SK-N-MC (cell line): ENCODE measurements at regions not wholly inside any gene's neighbourhood (a gene's known extent, or its start where the extent isn't known, plus 50 kb on each side); places are given as distances from the start of the nearest gene placed in this dataset.

Source experiments
- DNase-seq: peaks from one replicate; pipeline ENCODE4 v3.0.0-alpha.2; 2011; ENCODE audit warnings: low read depth, low spot score
- H3K27ac ChIP-seq: fragments of 200-600 bp; sonication (generic); 2 replicates; pipeline ENCODE4 v1.5.1; 2016; ENCODE audit warnings: mixed run types
- H3K36me3 ChIP-seq: fragments of 200-600 bp; sonication (generic); 2 replicates; pipeline ENCODE4 v1.6.1; 2017; ENCODE audit warnings: antibody characterized with exemption, low read length, mixed read lengths; ENCODE audit not compliant: insufficient read depth
- H3K4me3 ChIP-seq: fragments of 200-600 bp; sonication (generic); 2 replicates; pipeline ENCODE4 v1.5.1; 2016
- H3K9ac ChIP-seq: fragments of 200-600 bp; sonication (generic); 2 replicates; pipeline ENCODE4 v1.8.0; 2017; ENCODE audit warnings: mixed run types, mixed read lengths; ENCODE audit not compliant: insufficient read length
- H3K9me3 ChIP-seq: fragments of 200-600 bp; sonication (generic); 2 replicates; pipeline ENCODE4 v1.6.1; 2017; ENCODE audit warnings: low read depth, mild to moderate bottlenecking, antibody characterized with exemption, low read length, moderate library complexity, mixed read lengths
- EZH2 ChIP-seq: fragments of 200-600 bp; sonication (generic); IDR thresholded peaks from one replicate; pipeline ENCODE4 v1.6.1; 2017; ENCODE audit warnings: antibody characterized with exemption
- FOXP2 ChIP-seq: optimal IDR thresholded peaks from 2 replicates; pipeline ENCODE3; 2011; ENCODE audit warnings: mild to moderate bottlenecking, moderate library complexity; ENCODE audit not compliant: insufficient read depth; ENCODE audit errors: extremely low read length, control extremely low read depth
- POLR2AphosphoS5 ChIP-seq: IDR thresholded peaks from 2 replicates; pipeline ENCODE4 v1.6.1; 2012; ENCODE audit warnings: mild to moderate bottlenecking, low read depth, low read length, borderline replicate concordance

- Histone ChIP-seq H3K9me3 (no peaks in the 10 kb centered on the region), H3K27ac (no peak overlapping the region), H3K36me3 (no peaks in the 10 kb centered on the region), H3K9ac (no peak overlapping the region), H3K4me3 (no peak overlapping the region)
- DNase-seq = no peak
- TF ChIP-seq FOXP2 (no peak), EZH2 (no peak), POLR2AphosphoS5 (no peak)
Measured at GRCh38 chr7:16046041-16046440, 359.6 kb upstream of the MEOX2 start.

DNA sequence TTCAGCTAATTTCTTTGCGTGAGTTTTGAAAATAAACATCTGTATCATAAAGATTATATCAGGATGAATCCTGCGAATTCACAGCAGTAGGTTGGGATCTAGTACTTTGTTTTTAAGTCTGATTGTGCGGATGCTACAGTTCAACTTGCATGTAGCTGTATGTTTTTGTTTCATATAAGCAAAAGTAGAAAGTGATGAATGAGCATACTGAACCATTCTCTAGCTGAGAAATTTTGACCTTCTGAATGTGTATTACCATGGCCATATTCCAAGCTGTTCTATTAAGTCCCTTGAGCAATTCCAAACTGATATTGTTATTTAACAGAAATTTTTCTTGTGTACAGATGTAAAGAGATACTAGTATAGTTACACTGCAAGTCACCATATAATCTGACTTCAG lies 358.8 kb upstream of the MEOX2 start:
- Histone ChIP-seq H3K9ac (no peak overlapping the region), H3K36me3 (no peaks in the 10 kb centered on the region), H3K4me3 (no peak overlapping the region), H3K9me3 (no peaks in the 10 kb centered on the region), H3K27ac (no peak overlapping the region)
- no peak for TF ChIP-seq EZH2
- no peak for TF ChIP-seq FOXP2
- no peak for TF ChIP-seq POLR2AphosphoS5
- no peak for DNase-seq

DNA sequence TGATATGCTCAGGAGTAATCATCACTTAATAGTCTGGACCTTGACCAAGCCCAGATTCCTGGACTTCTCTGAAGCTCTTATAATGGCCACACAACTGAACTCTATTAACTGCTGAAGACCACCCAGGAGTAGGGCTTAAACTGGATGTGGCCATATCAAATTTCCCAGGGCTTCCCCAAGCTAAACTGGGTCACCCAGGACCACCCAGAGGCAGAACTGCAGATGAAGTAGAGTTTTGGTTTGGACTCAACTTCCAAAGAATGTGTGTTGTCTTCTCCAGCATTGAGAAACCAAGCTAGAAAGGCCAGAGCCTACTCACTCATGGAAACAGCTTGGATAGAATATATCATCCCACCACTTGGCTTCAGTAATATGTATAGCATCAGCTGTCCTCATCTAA lies 358.2 kb upstream of the MEOX2 start:
- H3K27ac ChIP-seq = no peak overlapping the region
- H3K36me3 ChIP-seq = no peaks in the 10 kb centered on the region
- H3K4me3 ChIP-seq = no peak overlapping the region
- DNase-seq = no peak
- H3K9ac ChIP-seq = no peak overlapping the region
- TF ChIP-seq POLR2AphosphoS5 (no peak), EZH2 (no peak), FOXP2 (no peak)
- no peaks in the 10 kb centered on the region for H3K9me3 ChIP-seq

DNA sequence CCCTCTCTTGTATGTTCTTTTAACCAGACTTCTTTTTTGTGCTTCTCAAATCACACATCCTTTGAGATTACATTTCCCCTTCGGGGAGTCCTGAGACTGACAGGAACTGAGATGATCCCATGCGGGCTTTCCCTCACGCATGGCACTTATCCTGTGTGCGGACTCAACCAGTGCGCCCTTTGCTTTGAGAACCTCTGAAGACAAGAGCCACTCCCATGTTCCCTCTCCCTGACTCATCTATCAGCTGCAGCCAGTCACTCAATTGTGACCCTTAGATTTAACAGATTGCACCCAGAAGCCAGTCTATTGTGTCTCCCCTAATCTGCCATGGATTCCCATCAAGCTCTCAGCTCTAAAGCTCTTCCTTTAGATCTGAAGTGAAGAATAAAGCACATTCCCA lies 353.9 kb upstream of the MEOX2 start:
- Histone ChIP-seq H3K9me3 (no peaks in the 10 kb centered on the region), H3K4me3 (no peak overlapping the region), H3K9ac (no peak overlapping the region), H3K27ac (no peak overlapping the region), H3K36me3 (no peaks in the 10 kb centered on the region)
- DNase-seq = no peak
- TF ChIP-seq EZH2 (no peak), POLR2AphosphoS5 (no peak), FOXP2 (no peak)

- no peak overlapping the region for H3K4me3 ChIP-seq
- no peaks in the 10 kb centered on the region for H3K9me3 ChIP-seq
- no peaks in the 10 kb centered on the region for H3K36me3 ChIP-seq
- H3K9ac ChIP-seq = no peak overlapping the region
- DNase-seq = no peak
- TF ChIP-seq POLR2AphosphoS5 (no peak), EZH2 (no peak), FOXP2 (no peak)
- H3K27ac ChIP-seq = no peak overlapping the region
Measured at GRCh38 chr7:16038906-16039305, 352.4 kb upstream of the MEOX2 start.

DNA sequence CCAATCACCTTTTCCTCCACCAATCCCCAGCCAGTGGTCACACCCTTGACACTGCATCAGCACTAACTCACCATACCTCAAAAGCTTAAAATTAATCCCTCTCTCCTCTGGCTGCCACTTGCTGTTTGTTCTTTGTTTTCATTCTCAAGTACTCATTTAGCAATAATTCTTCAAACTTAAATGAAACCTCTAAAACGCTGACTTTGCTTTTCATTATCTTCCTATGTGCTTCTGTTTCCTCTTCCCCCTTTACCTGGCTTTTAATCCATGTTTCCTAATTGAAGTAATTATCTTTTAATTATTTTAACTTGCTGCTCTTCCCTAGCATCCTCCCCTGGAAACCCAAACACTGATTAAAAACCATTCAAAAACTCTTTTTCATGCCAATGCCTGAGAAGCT lies 348.9 kb upstream of the MEOX2 start:
- TF ChIP-seq EZH2 (no peak), POLR2AphosphoS5 (no peak), FOXP2 (no peak)
- Histone ChIP-seq H3K4me3 (no peak overlapping the region), H3K9me3 (no peaks in the 10 kb centered on the region), H3K27ac (no peak overlapping the region), H3K9ac (no peak overlapping the region), H3K36me3 (no peaks in the 10 kb centered on the region)
- DNase-seq = no peak

DNA sequence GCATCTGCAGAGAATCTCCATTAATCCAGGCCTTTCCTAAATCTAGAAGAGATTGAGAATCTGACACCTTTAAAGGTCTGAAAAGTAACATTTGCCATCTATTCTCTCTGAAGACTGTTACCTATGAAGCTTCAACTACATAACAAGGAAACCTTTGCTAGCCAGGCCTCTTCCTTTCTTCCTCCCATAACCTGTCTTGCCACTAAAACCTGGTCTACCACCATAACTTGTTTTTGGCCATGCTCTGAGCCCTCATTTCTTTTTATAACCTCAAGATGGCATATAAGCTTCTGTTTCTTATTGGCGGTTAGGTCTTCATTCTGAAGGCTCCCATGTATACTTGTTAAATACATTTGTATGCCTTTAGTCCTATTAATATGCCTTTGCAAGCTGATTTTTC lies 348.4 kb upstream of the MEOX2 start:
- TF ChIP-seq FOXP2 (no peak), POLR2AphosphoS5 (no peak), EZH2 (no peak)
- Histone ChIP-seq H3K9ac (no peak overlapping the region), H3K27ac (no peak overlapping the region), H3K4me3 (no peak overlapping the region), H3K36me3 (no peaks in the 10 kb centered on the region), H3K9me3 (no peaks in the 10 kb centered on the region)
- DNase-seq = no peak

GRCh38 chr7:16034353-16034752 lies 347.9 kb upstream of the MEOX2 start:
- no peak for DNase-seq

GRCh38 chr7:16033233-16033632 lies 346.8 kb upstream of the MEOX2 start:
- Histone ChIP-seq H3K27ac (no peak overlapping the region), H3K9me3 (no peaks in the 10 kb centered on the region), H3K36me3 (no peaks in the 10 kb centered on the region), H3K9ac (no peak overlapping the region), H3K4me3 (no peak overlapping the region)
- no peak for DNase-seq
- no peak for TF ChIP-seq EZH2
- no peak for TF ChIP-seq POLR2AphosphoS5
- TF ChIP-seq FOXP2 = no peak

More at GRCh38 chr7:16034353-16034752, 347.9 kb upstream of the MEOX2 start:
- no peaks in the 10 kb centered on the region for H3K36me3 ChIP-seq
- H3K4me3 ChIP-seq = no peak overlapping the region
- no peaks in the 10 kb centered on the region for H3K9me3 ChIP-seq
- TF ChIP-seq POLR2AphosphoS5 = no peak
- TF ChIP-seq EZH2 = no peak
- TF ChIP-seq FOXP2 = no peak
- H3K27ac ChIP-seq = no peak overlapping the region
- no peak overlapping the region for H3K9ac ChIP-seq

- Histone ChIP-seq H3K9me3 (no peaks in the 10 kb centered on the region), H3K9ac (no peak overlapping the region), H3K4me3 (no peak overlapping the region), H3K36me3 (no peaks in the 10 kb centered on the region), H3K27ac (no peak overlapping the region)
- no peak for DNase-seq
- no peak for TF ChIP-seq POLR2AphosphoS5
- TF ChIP-seq FOXP2 = no peak
- TF ChIP-seq EZH2 = no peak
Measured at GRCh38 chr7:16028636-16029035, 342.2 kb upstream of the MEOX2 start.
